Adrenal gland (tissue), 5 donors: ENCODE measurements at regions not wholly inside any gene's neighbourhood (a gene's known extent, or its start where the extent isn't known, plus 50 kb on each side); places are given as distances from the start of the nearest gene placed in this dataset.

ENCODE experiments used
- POLR2A ChIP-seq, 2 donors: fragments of 450-650 bp; IDR thresholded peaks; one replicate each; pipeline ENCODE4 v1.6.1; 2017; ENCODE audit warnings: antibody characterized with exemption in 2 of 2, mild to moderate bottlenecking in 2 of 2, moderate library complexity in 1 of 2
- TF ChIP-seq, protein P1 (sequence below), 6 experiments: fragments of 450-650 bp in 4 of 6; fragments of 200-600 bp in 2 of 6; sonication (generic) in 1 of 6; IDR thresholded peaks; 1 replicate in 5 of 6; 2 replicates in 1 of 6; pipeline versions ENCODE4 v1.5.1 to v1.8.0; 2016 to 2021; ENCODE audit warnings: antibody characterized with exemption in 6 of 6, mild to moderate bottlenecking in 2 of 6, moderate library complexity in 1 of 6
- donor health status: DM: no; HTN: no; CAD: no.

DNA sequence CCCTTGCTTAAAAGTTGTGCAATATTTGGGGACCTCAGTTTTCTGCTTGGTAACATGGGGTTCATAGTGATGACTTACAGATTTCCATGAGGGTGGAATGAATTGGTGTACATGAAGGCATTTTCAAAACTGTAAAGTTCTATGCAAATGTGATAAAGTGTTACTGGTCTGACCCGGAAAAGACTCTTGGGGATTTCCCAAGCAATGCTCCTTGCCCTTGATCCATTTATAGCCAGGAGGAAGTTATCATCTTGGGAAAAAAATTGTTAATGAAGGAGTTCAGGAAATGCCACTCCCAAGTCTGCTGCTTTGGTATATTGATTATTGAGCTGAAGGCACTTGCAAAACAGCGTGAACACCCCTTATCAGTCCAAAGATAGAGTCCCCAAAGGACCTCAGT lies 96.3 kb upstream of the ZPBP start:
- TF ChIP-seq POLR2A (IDR thresholded peaks at IDR 0.05): no peak
- TF ChIP-seq, protein P1, sequence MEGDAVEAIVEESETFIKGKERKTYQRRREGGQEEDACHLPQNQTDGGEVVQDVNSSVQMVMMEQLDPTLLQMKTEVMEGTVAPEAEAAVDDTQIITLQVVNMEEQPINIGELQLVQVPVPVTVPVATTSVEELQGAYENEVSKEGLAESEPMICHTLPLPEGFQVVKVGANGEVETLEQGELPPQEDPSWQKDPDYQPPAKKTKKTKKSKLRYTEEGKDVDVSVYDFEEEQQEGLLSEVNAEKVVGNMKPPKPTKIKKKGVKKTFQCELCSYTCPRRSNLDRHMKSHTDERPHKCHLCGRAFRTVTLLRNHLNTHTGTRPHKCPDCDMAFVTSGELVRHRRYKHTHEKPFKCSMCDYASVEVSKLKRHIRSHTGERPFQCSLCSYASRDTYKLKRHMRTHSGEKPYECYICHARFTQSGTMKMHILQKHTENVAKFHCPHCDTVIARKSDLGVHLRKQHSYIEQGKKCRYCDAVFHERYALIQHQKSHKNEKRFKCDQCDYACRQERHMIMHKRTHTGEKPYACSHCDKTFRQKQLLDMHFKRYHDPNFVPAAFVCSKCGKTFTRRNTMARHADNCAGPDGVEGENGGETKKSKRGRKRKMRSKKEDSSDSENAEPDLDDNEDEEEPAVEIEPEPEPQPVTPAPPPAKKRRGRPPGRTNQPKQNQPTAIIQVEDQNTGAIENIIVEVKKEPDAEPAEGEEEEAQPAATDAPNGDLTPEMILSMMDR (IDR thresholded peaks at IDR 0.05): no peak
